CD4-positive, alpha-beta memory T cell (primary cell): ENCODE measurements at regions not wholly inside any gene's neighbourhood (a gene's known extent, or its start where the extent isn't known, plus 50 kb on each side); places are given as distances from the start of the nearest gene placed in this dataset.

ENCODE experiments used
- CTCF ChIA-PET: fragments of 350-600 bp; sonication (Branson Sonifier 250); formaldehyde crosslinking; loops from one replicate; lab custom pipeline; 2021; ENCODE audit warnings: inconsistent platforms; ENCODE audit not compliant: partially characterized antibody; lab: Charles Lee
- POLR2A ChIA-PET: fragments of 350-600 bp; sonication (Branson Sonifier 250); formaldehyde crosslinking; loops from one replicate; lab custom pipeline; 2021; ENCODE audit not compliant: partially characterized antibody; lab: Charles Lee
- DNase-seq, 5 donors: peaks; one replicate each; pipeline versions ENCODE4 v3.0.0 to v3.0.0-alpha.2; 2020 to 2022; ENCODE audit warnings: mixed read lengths in 1 of 5
- H3K27ac ChIP-seq: one replicate; pipeline ENCODE4 v1.7.0; 2013; ENCODE audit warnings: low read depth, low read length
- H3K27me3 ChIP-seq: 2 replicates; pipeline ENCODE4 v1.7.0; 2013; ENCODE audit warnings: mild to moderate bottlenecking, low read length, moderate library complexity; ENCODE audit not compliant: insufficient read depth
- H3K36me3 ChIP-seq: 2 replicates; pipeline ENCODE4 v1.7.0; 2013; ENCODE audit warnings: mild to moderate bottlenecking, low read length, moderate library complexity; ENCODE audit not compliant: insufficient read depth
- H3K4me1 ChIP-seq: 2 replicates; pipeline ENCODE4 v1.7.0; 2013; ENCODE audit warnings: mild to moderate bottlenecking, low read length, moderate library complexity; ENCODE audit not compliant: insufficient read depth
- H3K4me3 ChIP-seq, 2 donors: one replicate each; pipeline ENCODE4 v1.7.0; 2013; ENCODE audit warnings: low read length in 2 of 2, mild to moderate bottlenecking in 1 of 2
- H3K9me3 ChIP-seq, 2 donors: one replicate each; pipeline ENCODE4 v1.7.0; 2013; ENCODE audit warnings: low read length in 2 of 2, control low read depth in 1 of 2; ENCODE audit not compliant: control insufficient read depth in 1 of 2
- H3K27ac Mint-ChIP-seq, 7 donors: one replicate each; pipeline ENCODE4 v1.8.0; 2020 to 2021; ENCODE audit warnings: mixed read lengths in 7 of 7, mild to moderate bottlenecking in 6 of 7, inconsistent platforms in 3 of 7, moderate library complexity in 3 of 7
- H3K27me3 Mint-ChIP-seq, 2 donors: one replicate each; pipeline ENCODE4 v1.8.0; 2020 to 2021; ENCODE audit warnings: mixed read lengths in 2 of 2
- H3K36me3 Mint-ChIP-seq, 2 donors: one replicate each; pipeline ENCODE4 v1.8.0; 2020 to 2021; ENCODE audit warnings: mixed read lengths in 2 of 2, inconsistent platforms in 1 of 2, mild to moderate bottlenecking in 1 of 2
- H3K4me1 Mint-ChIP-seq, 4 donors: one replicate each; pipeline ENCODE4 v1.8.0; 2020 to 2021; ENCODE audit warnings: mixed read lengths in 4 of 4, mild to moderate bottlenecking in 1 of 4
- H3K4me3 Mint-ChIP-seq, 8 donors: one replicate each; pipeline ENCODE4 v1.8.0; 2020 to 2021; ENCODE audit warnings: mixed read lengths in 8 of 8, mild to moderate bottlenecking in 7 of 8, moderate library complexity in 6 of 8, inconsistent platforms in 3 of 8
- H3K9me3 Mint-ChIP-seq, 8 donors: one replicate each; pipeline ENCODE4 v1.8.0; 2020 to 2021; ENCODE audit warnings: mixed read lengths in 8 of 8, mild to moderate bottlenecking in 5 of 8, inconsistent platforms in 3 of 8, moderate library complexity in 1 of 8
- intact Hi-C: fragments of 100-400 bp; cut with micrococcal nuclease; formaldehyde crosslinking; loops from one replicate; pipeline ENCODE4 v1.15.1; 2023

- no peak overlapping the region for H3K4me3 Mint-ChIP-seq
- H3K9me3 ChIP-seq = no peaks in the 10 kb centered on the region
- no peaks in the 10 kb centered on the region for H3K36me3 Mint-ChIP-seq
- no peak overlapping the region for H3K27ac Mint-ChIP-seq
- no peak overlapping the region for H3K27ac ChIP-seq
- peaks cover 5 to 12% of the 10 kb centered on the region in 2 donors for H3K27me3 Mint-ChIP-seq
- POLR2A ChIA-PET = no interaction called here
- no peaks in the 10 kb centered on the region for H3K27me3 ChIP-seq
- DNase-seq = no peak
- H3K9me3 Mint-ChIP-seq = peaks cover 0 to 2% (median 0%) of the 10 kb centered on the region in 8 donors
- no peak overlapping the region for H3K4me3 ChIP-seq
- CTCF ChIA-PET = no interaction called here
- no peaks in the 10 kb centered on the region for H3K4me1 Mint-ChIP-seq
- intact Hi-C loops = no loop called here
- no peaks in the 10 kb centered on the region for H3K4me1 ChIP-seq
- no peaks in the 10 kb centered on the region for H3K36me3 ChIP-seq
These were observed 355.1 kb downstream of the AJAP1 start for GRCh38 chr1:5009376-5010065.

- Histone ChIP-seq H3K4me3 (no peak overlapping the region), H3K9me3 (no peaks in the 10 kb centered on the region), H3K4me1 (no peaks in the 10 kb centered on the region), H3K36me3 (no peaks in the 10 kb centered on the region), H3K27ac (no peak overlapping the region), H3K27me3 (no peaks in the 10 kb centered on the region)
- Mint-ChIP-seq H3K9me3 (peaks cover 0 to 6% (median 3%) of the 10 kb centered on the region in 8 donors), H3K36me3 (no peaks in the 10 kb centered on the region), H3K27ac (no peak overlapping the region), H3K27me3 (peaks cover 2 to 7% of the 10 kb centered on the region in 2 donors), H3K4me1 (no peaks in the 10 kb centered on the region), H3K4me3 (no peak overlapping the region)
- ChIA-PET CTCF (no interaction called here), POLR2A (no interaction called here)
- intact Hi-C loops = no loop called here
- no peak for DNase-seq
These were observed 350.8 kb downstream of the AJAP1 start for GRCh38 chr1:5005171-5005570.

- intact Hi-C loops = no loop called here
- Mint-ChIP-seq H3K4me3 (no peak overlapping the region), H3K4me1 (no peaks in the 10 kb centered on the region), H3K27me3 (peaks cover 2 to 6% of the 10 kb centered on the region in 2 donors), H3K27ac (no peak overlapping the region), H3K9me3 (peaks cover 0 to 8% (median 3%) of the 10 kb centered on the region in 8 donors), H3K36me3 (no peaks in the 10 kb centered on the region)
- CTCF ChIA-PET = no interaction called here
- POLR2A ChIA-PET = no interaction called here
- Histone ChIP-seq H3K27me3 (no peaks in the 10 kb centered on the region), H3K27ac (no peak overlapping the region), H3K4me1 (no peaks in the 10 kb centered on the region), H3K4me3 (no peak overlapping the region), H3K36me3 (no peaks in the 10 kb centered on the region), H3K9me3 (no peaks in the 10 kb centered on the region)
- DNase-seq = no peak
These were observed 348.3 kb downstream of the AJAP1 start for GRCh38 chr1:5002676-5003075.

GRCh38 chr1:5001466-5001865, 347.1 kb downstream of the AJAP1 start:
- no peaks in the 10 kb centered on the region for H3K4me1 ChIP-seq
- no peaks in the 10 kb centered on the region for H3K9me3 ChIP-seq
- no peaks in the 10 kb centered on the region for H3K4me1 Mint-ChIP-seq
- no peak overlapping the region for H3K4me3 ChIP-seq
- no peaks in the 10 kb centered on the region for H3K36me3 ChIP-seq
- no peak overlapping the region for H3K4me3 Mint-ChIP-seq
- DNase-seq = no peak
- POLR2A ChIA-PET = no interaction called here
- H3K9me3 Mint-ChIP-seq = peaks cover 0 to 8% (median 3%) of the 10 kb centered on the region in 8 donors
- intact Hi-C loops = no loop called here
- CTCF ChIA-PET = interaction anchor here (1.3 kb wide), 1 partner anchor 9 kb away, joined by 3 read pairs; no protein-coding TSS in a partner anchor
- peaks cover 5 to 6% of the 10 kb centered on the region in 2 donors for H3K27me3 Mint-ChIP-seq
- H3K36me3 Mint-ChIP-seq = no peaks in the 10 kb centered on the region
- H3K27ac ChIP-seq = no peak overlapping the region
- H3K27ac Mint-ChIP-seq = no peak overlapping the region
- H3K27me3 ChIP-seq = no peaks in the 10 kb centered on the region

- Histone ChIP-seq H3K27me3 (no peaks in the 10 kb centered on the region), H3K27ac (no peak overlapping the region), H3K36me3 (no peaks in the 10 kb centered on the region), H3K4me3 (no peak overlapping the region), H3K4me1 (no peaks in the 10 kb centered on the region), H3K9me3 (no peaks in the 10 kb centered on the region)
- no peaks in the 10 kb centered on the region for H3K4me1 Mint-ChIP-seq
- no peaks in the 10 kb centered on the region for H3K36me3 Mint-ChIP-seq
- DNase-seq = no peak
- peaks cover 0 to 15% (median 3%) of the 10 kb centered on the region in 8 donors for H3K9me3 Mint-ChIP-seq
- no peak overlapping the region for H3K27ac Mint-ChIP-seq
- H3K27me3 Mint-ChIP-seq = peaks cover 0 to 9% of the 10 kb centered on the region in 2 donors
- no peak overlapping the region for H3K4me3 Mint-ChIP-seq
- POLR2A ChIA-PET = no interaction called here
- CTCF ChIA-PET = no interaction called here
- intact Hi-C loops = no loop called here
These were observed 331.9 kb downstream of the AJAP1 start for GRCh38 chr1:4986306-4986705.

GRCh38 chr1:4984841-4985240, 330.4 kb downstream of the AJAP1 start:
- peaks cover 0 to 15% (median 3%) of the 10 kb centered on the region in 8 donors for H3K9me3 Mint-ChIP-seq
- Histone ChIP-seq H3K9me3 (no peaks in the 10 kb centered on the region), H3K27ac (no peak overlapping the region), H3K27me3 (no peaks in the 10 kb centered on the region), H3K36me3 (no peaks in the 10 kb centered on the region), H3K4me3 (no peak overlapping the region), H3K4me1 (no peaks in the 10 kb centered on the region)
- intact Hi-C loops = no loop called here
- ChIA-PET POLR2A (no interaction called here), CTCF (no interaction called here)
- H3K4me1 Mint-ChIP-seq = no peaks in the 10 kb centered on the region
- DNase-seq = no peak
- H3K27ac Mint-ChIP-seq = no peak overlapping the region
- H3K4me3 Mint-ChIP-seq = no peak overlapping the region
- H3K36me3 Mint-ChIP-seq = no peaks in the 10 kb centered on the region
- peaks cover 0 to 13% of the 10 kb centered on the region in 2 donors for H3K27me3 Mint-ChIP-seq

GRCh38 chr1:4980211-4980610, 325.8 kb downstream of the AJAP1 start:
- H3K36me3 Mint-ChIP-seq = no peaks in the 10 kb centered on the region
- peaks cover 0 to 15% (median 3%) of the 10 kb centered on the region in 8 donors for H3K9me3 Mint-ChIP-seq
- H3K27me3 Mint-ChIP-seq = peaks cover 3 to 13% of the 10 kb centered on the region in 2 donors
- Histone ChIP-seq H3K27me3 (no peaks in the 10 kb centered on the region), H3K9me3 (no peaks in the 10 kb centered on the region), H3K27ac (no peak overlapping the region), H3K4me3 (no peak overlapping the region), H3K36me3 (no peaks in the 10 kb centered on the region), H3K4me1 (no peaks in the 10 kb centered on the region)
- ChIA-PET POLR2A (no interaction called here), CTCF (interaction anchor here (1.2 kb wide), 1 partner anchor 9 kb away, joined by 3 read pairs; no protein-coding TSS in a partner anchor)
- no peak overlapping the region for H3K27ac Mint-ChIP-seq
- intact Hi-C loops = no loop called here
- DNase-seq = no peak
- no peaks in the 10 kb centered on the region for H3K4me1 Mint-ChIP-seq
- no peak overlapping the region for H3K4me3 Mint-ChIP-seq
